HL-60 (cell line): ENCODE measurements at regions not wholly inside any gene's neighbourhood (a gene's known extent, or its start where the extent isn't known, plus 50 kb on each side); places are given as distances from the start of the nearest gene placed in this dataset.

ENCODE experiments used
- DNase-seq, 2 experiments: peaks; one replicate each; pipeline ENCODE4 v3.0.0-alpha.2; 2010 to 2020; ENCODE audit warnings: low read depth in 1 of 2, low spot score in 1 of 2
- H3K27ac ChIP-seq: fragments of 250-450 bp; sonication (Bioruptor Pico); replicated peaks from 2 replicates; pipeline ENCODE4 v1.5.1; 2020; ENCODE audit warnings: mild to moderate bottlenecking, moderate library complexity
- H3K27me3 ChIP-seq: fragments of 250-450 bp; sonication (Bioruptor Pico); 2 replicates; pipeline ENCODE4 v1.5.1; 2021; ENCODE audit warnings: mild to moderate bottlenecking, moderate library complexity; ENCODE audit not compliant: insufficient read depth, poor library complexity, severe bottlenecking
- H3K4me3 ChIP-seq: replicated peaks from 2 replicates; pipeline ENCODE4 v1.5.1; 2011; ENCODE audit warnings: mild to moderate bottlenecking, control low read depth, low read length; ENCODE audit not compliant: insufficient read depth
- CTCF ChIP-seq: IDR thresholded peaks from one replicate; pipeline ENCODE4 v1.5.1; 2011; ENCODE audit warnings: low read length, control low read depth, inconsistent platforms; ENCODE audit not compliant: insufficient read depth
- GABPA ChIP-seq: IDR thresholded peaks from 2 replicates; pipeline ENCODE4 v1.6.1; 2012; ENCODE audit warnings: low read depth
- POLR2AphosphoS5 ChIP-seq: IDR thresholded peaks from 2 replicates; pipeline ENCODE4 v1.6.1; 2012; ENCODE audit warnings: low read depth
- REST ChIP-seq: IDR thresholded peaks from 2 replicates; pipeline ENCODE4 v1.6.1; 2012; ENCODE audit warnings: low read depth; ENCODE audit not compliant: insufficient replicate concordance
- SPI1 ChIP-seq: IDR thresholded peaks from 2 replicates; pipeline ENCODE4 v1.6.1; 2012; ENCODE audit warnings: low read depth, mild to moderate bottlenecking, borderline replicate concordance

GRCh38 chr20:16124911-16125776, 448.1 kb downstream of the KIF16B start:
- no peak for DNase-seq
- TF ChIP-seq CTCF: no peak
- TF ChIP-seq POLR2AphosphoS5: no peak
- TF ChIP-seq REST: no peak
- no peak for TF ChIP-seq GABPA
- TF ChIP-seq SPI1: no peak
- H3K27me3 ChIP-seq: no peaks in the 10 kb centered on the region
- no peak overlapping the region for H3K27ac ChIP-seq
- H3K4me3 ChIP-seq: no peak overlapping the region

- Histone ChIP-seq H3K4me3 (no peak overlapping the region), H3K27ac (no peak overlapping the region), H3K27me3 (no peaks in the 10 kb centered on the region)
- no peak for DNase-seq
- no peak for TF ChIP-seq CTCF
- TF ChIP-seq SPI1: no peak
- TF ChIP-seq REST: no peak
- no peak for TF ChIP-seq POLR2AphosphoS5
- no peak for TF ChIP-seq GABPA
Observed at GRCh38 chr20:16124491-16124890, 448.8 kb downstream of the KIF16B start.

- DNase-seq: no peak
- TF ChIP-seq REST (no peak), POLR2AphosphoS5 (no peak), CTCF (no peak), GABPA (no peak), SPI1 (no peak)
- Histone ChIP-seq H3K27ac (no peak overlapping the region), H3K27me3 (no peaks in the 10 kb centered on the region), H3K4me3 (no peak overlapping the region)
Observed at GRCh38 chr20:16123623-16124022, 449.6 kb downstream of the KIF16B start.
